ENCODE measurements at regions not wholly inside any gene's neighbourhood (a gene's known extent, or its start where the extent isn't known, plus 50 kb on each side); places are given as distances from the start of the nearest gene placed in this dataset.

DNA sequence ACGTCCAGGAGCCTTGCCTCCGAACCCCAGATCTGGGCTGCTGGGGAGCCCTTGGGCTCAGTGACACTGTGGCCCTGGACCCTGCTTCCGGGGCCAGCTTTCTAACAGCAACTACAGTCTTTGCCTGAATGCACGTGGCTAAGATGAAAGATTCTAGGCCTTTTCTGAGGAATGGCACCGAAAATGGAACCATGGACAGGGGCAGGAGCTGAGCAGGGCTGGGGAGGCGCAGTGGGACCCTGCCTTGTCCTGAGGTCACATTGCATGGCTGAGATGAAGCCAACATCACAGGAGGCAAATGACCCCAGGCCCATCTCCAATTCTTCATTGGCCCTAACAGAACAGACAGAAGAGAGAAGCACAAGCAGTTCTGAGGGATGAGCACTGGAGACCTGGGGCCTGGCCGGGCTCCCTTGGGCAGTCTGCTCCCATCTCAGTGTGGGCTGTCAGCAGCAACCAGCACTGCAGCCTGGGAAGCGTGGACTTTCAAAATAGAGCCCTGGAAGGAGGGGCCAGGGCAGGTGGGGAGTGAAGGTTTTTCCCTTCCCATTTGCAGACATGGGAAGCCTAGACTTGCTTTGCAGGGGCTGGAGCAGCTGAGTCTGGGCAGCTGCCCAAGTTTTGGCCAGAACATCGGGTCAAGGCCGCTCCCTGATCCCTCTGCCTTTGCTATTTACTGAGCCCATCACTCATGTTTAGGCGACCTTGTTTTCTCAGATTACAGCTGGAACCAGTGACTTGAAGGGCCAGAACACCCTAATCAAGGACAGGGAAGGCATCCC, 114.4 kb upstream of the TCERG1L start:
- DNase-seq, result no peak

DNA sequence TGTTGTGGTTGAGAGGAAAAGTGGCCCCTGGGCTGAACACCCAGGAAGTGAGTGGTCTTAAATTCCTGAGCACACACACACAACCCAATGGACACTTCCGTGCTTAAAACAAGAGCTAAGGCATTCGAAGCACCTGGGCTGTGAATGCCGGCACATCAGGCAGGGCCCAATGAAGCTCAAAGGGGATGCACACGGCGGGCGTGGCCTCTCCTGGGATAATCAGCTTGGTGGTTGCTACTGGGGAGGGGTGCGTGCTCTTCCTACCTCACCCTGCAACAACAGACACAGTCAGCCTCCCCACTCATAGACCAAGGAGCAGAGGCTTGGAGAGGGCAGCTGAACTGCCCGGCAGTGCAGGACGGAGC, 115.0 kb upstream of the TCERG1L start:
- DNase-seq, result no peak

DNA sequence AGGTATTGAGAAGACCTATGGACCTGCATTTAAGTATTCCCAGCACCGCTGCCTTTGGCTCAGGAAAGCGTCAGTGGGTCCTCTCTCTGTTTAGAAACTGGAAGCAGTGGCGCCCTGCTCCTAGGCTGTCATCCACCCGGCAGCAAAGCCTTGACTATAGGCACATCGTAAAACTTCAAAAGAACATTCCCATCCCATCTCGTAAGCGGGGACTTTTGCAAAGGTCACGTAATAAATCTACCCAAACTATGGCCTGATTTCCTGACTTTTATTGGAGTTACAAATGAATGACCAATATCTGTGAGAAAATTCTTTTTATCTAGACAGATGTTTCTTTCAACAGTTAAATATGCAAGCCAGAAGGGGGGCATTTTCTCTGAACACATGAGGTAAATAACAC, 115.8 kb upstream of the TCERG1L start:
- DNase-seq, result no peak

DNA sequence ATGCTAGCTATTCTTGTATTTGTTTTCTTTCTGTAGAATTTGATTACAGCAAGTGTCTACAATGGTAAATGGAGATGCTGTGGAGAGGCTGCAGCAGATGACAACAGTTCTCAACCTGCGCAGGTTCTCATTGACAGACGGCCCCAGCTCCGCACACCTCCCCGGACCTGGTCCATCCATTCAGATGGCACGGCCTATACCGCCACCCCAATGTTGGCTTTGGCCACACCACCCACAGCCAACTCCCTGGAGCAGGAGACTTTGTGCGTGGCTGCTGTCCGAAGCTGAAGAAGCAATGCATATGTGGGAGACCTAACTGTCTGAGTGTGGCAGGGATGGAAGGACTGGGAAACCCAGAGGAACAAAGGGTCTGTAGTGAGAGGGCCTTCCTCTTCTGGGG, 116.4 kb upstream of the TCERG1L start:
- no peak for DNase-seq

DNA sequence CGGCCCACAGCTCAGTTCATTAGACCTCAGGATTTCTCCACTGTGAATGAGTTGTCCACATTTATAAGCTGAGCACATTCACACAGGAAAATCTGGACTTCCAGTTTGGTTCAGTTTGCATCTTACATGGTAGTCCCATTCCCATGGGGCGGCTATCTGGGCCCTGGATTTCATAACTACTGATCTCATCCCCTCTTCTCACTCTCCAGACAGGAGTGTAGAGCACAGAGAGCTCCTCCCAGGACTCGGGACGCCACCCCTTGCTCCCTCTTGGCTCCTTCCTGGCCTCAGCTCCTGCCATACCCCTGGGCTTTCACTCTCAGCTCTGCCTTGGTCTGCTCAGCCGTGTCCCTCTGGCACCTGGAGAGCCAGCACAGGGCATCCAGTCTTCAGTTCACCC, 117.6 kb upstream of the TCERG1L start:
- DNase-seq, result no peak

DNA sequence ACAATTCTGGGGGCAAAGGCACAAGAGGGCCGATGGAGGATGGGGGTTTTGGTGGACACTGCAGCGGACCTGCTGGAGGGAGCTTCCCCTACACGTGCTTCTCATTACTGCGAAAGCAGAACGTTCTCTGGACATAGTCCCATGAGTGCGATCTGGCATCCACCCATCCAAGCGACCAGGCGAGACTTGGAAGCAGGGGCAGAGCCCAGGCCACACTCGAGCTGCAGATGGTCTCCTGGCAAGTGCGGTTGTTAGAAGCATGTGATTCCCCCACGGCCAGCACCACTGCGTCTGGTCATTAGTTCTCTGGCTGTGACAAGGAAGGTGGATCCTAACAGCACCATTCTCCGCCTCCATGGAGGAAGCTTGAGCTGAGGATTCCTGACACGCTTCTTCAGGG, 118.4 kb upstream of the TCERG1L start:
- no peak for DNase-seq

DNA sequence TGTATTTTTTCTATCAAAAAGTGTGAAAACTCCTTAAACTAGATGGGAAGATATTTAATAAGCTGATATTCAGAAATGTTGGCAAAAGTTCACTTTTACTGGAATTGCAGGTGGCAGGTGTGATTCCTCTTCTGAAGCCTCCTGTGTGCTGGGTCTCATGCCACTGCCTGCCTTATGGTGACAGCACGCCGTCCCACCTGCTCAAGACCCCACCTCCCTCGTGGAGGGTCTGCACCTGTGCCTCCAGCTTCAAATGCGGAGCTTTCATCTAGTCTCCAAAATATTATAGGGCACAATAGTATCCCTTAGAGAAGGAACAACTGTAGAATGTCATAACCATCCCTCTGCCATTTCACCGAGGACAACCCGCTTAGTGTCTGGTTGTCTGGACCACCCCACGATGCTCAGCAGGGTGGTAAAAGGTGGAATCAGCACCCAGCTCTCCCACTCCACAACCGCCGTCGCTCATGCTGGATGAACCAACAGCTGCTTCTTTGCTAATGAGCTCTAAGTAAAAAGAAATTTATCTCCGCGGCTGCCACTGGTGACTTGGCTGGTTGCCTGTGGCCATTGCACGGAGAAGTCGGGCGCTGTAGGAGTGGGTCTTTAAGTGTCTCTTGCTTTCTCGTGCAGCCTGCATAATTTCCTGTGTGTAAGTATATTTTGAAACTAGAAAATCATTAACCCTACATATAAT, 119.3 kb upstream of the TCERG1L start:
- DNase-seq, result no peak

DNA sequence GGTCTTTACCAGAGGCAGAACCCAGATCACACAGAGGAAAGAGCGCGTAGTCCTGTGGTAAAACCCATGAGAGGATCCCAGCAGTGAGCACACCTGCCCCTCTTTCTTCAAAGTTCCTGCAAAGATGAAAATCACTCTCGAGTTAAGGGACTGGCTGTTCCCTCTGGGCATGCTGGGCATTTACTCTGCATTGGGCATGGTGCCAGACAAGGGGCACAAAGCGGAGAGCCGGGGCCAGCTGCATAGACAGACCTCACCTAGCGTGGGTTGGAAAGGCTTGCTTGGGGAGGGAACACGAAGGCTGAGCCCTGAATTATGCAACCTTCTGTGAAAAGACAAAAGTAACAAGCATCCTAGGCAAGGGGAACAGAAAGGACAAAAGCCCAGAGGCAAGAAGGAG, 120.0 kb upstream of the TCERG1L start:
- no peak for DNase-seq

DNA sequence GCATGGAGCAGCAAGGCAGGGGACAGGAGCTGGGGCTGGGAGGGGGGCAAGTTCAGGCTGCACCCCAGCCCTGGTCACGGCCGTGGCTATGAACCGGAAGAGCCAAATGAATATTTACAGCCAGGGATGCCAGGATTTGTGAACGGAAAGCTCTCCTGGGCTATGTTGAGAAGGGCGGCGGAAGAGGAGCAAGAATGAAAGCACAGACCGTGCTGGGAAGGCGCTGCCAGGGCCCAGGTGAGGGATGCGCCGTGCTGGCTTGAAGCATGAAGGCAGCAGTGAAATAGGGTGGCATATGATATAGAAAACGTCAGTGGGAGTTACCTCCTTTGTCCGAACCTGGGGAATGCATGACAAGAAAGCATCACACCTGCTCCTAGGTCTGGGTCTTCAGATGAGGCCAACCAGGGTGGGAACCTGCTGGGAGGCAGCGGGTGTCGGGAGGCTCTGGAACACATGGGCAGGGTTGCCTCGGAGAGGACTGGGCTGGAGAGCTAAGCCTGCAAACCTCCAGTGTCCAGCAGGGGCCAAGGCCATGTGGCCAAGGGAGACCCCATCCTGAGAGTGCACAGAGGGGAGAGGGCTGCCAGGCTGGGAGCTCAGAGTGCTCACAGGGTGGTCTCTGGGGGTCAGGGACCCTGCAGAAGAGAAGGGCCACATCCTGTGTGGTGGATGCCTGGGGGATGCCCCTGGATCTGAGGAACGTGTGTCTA, 120.6 kb upstream of the TCERG1L start:
- no peak for DNase-seq

DNA sequence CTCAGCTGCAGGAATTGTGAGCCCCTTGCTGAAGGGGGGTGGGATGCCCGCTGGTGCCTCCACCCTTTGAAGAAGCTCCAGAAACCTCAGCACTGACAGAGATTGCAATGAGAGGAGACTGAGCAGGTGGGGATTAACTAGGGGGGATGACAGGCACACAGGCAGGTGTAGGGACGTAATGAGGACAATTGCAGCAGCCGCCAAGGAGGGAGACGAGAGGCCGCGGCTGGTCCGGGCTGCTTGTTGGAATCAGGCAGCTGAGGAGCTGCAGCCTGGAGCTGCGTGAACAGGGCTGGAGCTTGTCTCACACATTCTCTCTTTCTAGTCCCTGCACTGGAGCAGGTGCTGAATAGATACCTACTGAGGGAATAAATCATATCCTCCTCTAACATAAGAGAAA, 122.0 kb upstream of the TCERG1L start:
- no peak for DNase-seq

DNA sequence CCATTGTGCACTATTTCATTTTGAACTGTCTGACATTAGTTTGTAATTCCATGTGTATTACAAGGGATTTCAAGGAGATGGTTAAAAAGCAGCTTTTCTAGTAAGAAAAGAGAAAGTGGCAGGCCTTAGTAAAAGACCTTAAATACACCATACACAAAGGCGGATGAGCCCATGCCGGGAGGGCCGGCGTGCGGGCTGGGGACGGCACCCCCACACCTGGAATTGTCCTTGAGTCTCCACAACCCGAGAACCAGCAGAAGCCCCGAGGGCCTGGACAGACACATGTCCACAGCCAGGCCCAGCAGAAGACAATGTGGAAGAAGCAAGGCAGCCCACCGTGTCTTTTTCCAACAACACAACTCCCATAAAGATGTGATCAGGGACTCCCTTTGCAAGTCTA, 123.7 kb upstream of the TCERG1L start:
- no peak for DNase-seq

DNA sequence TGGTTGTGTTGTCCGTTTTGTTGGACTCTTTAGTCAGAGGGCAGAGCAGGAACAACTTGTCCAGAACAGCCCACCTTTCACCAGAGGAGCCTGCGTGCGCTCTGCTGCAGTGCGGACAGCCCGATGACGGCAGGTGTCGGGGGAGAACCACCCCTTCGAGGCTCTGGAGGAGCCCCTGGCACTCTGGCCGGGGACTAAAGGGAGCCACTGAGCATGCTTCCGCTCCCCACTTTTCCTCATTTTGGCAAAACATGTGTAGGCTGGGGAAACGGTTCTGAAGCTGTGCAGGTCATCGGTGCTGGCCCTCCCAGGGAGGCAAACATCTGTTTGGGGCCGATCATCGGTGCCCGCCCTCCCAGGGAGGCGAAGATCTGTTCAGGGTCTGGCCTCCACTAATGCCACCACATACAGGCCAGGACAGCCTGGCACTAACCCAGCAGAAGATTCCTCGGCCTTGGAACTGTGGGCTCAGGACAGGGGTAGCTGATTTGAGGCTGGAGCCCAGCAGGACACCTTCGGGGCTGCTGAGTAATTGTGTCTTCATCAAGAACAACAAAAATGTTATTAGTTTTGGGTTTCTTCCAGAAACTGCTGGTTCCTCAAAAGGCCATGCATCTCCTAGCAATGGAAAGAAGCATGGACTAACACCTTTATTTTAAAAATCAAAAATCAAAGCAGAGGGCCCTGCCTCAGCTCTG, 124.4 kb upstream of the TCERG1L start:
- DNase-seq, result no peak

DNA sequence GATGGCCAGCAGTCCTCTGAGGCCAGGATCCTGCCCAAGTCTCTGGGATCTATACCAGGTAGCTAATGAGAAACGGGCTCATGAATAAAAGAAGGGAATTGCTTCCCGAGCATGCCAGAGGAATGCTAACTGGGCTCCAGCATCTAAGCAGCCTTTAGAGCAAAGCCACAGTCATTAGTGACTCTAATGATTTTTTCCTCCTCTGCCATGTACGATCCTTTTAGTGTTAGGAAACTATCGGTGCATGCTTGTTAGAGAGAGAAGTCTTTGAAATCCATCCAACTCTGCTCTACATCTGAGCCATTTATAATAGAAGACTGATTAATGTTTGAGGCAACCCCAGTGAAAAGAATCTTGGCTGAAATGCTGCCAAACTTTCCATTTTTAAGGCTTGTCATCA, 124.9 kb upstream of the TCERG1L start:
- no peak for DNase-seq

DNA sequence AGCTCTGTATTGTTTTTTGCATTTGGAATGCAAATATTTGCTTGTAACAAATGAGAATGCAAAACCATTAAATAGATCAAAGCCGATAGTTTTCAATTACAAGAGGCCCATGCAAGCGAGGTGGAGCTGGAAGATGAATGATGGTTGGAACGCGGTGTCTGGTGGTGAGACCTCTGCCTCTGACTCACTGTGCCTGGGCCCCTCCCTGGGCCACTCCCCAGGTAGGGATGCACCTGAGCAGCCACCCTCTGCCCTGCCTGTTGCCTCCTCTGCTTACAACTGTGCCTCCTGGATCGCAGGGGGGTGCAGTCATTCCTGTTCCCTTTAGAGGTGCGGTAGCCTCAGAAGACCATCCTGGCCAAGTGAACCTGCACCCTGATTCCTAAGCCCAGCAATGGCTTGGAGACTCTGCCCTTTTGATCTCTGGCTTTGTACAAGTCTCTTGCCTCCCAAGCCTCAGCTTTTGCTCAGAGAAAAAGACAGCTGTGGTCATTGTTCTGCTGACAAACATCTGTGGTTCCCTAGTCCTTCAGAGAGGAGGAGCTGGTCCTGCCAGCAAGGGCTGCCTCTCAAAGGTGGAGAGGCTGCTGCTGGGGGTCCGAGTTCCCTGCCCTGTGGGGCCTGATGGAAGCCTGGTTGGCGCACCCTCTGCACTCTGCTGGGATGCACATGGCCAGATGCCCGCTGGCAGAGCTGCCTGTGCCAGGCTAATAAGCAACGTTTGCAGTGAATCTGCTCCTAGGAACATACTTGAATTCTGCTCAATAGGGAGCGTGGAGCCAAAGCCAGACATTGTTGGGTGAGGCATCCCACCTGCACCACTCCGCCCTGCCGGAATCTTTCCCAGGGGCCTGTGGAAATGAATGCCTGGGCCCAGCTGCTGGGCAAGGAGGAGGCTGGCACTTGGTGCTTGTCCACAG, 126.3 kb upstream of the TCERG1L start:
- DNase-seq, result no peak

DNA sequence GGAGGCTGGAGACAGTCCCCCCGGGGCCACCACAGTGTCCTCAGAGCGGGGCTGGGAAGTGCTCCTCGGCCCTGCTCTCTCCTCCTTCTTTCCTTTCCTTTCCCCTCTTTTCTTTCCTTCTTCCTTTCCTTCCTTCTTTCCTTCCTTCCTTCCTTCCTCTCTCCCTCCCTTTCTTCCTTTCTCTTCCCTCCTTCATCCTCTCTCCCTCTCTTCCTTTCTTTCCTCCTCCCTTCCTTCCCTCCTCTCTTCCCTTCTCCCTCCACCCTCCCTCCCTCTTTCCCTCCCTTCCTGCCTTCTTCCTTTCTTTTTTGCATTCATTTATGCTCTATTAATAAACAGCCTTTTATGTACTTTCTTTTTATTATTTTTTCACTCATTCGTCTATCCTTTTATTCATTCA, 127.1 kb upstream of the TCERG1L start:
- DNase-seq, result no peak

DNA sequence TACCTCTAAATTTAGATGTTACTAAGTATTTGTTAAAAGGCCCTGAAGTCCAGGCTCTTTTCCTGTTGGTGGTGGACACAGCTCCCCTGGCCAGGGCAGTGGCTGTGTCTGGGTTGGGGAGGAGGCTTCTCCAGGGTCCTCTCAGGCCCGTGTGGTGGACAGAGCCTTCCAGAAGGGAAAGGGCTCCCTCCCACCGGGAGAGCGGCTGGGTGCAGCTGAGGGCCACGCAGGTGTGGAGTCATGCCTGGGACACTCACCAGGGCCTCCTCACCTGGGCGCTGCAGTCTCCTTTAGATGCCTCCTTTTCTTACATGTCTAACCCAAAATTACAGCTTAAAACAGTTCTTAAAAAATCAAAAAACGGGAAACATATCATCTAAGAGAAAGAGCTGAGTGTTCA, 128.2 kb upstream of the TCERG1L start:
- no peak for DNase-seq

DNA sequence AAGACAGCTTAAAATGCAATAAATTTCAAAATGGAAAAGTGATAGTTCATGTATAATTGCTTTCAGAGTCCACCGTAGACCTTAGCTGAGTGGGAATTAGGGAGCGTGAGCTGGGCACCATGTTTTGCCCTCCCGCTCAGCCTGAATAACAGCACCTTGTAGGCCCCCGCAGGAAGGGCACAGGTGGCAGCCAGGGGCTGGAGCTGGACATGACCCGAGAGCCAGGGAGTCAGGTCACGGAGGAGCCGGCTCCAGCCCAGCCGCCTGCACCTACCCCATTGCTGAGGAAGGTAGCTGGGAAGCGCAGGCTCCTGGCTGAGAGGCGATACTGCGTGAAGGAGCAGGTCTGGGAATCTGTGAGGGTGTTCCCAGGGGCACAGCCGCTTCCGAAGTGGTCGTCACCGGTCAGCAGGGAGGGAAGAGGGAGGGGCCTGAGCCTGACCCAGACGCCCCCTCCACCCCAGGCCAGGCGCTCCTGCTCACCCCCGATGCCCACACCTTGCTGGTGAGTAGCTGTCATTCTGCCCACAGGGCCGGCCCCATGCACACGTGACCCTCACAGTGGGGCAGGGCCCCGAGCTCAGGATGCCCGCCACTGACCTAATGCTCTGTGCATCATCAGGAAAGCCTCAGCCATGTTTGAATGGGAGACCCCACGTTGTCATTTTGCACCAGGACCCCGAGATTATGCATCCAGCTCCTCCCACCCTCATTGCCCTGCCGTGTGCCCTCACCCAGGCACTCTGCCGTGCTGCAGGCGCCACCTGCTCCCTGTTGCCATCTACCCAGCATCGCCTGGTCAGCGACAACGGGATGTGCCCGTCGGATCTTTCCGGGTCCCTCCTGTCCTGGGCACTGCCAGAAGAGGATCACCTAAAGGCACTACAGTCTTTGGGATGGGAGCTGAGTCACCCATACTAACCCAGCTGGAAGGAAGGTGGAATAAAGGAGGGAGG, 129.2 kb upstream of the TCERG1L start:
- DNase-seq, result no peak

DNA sequence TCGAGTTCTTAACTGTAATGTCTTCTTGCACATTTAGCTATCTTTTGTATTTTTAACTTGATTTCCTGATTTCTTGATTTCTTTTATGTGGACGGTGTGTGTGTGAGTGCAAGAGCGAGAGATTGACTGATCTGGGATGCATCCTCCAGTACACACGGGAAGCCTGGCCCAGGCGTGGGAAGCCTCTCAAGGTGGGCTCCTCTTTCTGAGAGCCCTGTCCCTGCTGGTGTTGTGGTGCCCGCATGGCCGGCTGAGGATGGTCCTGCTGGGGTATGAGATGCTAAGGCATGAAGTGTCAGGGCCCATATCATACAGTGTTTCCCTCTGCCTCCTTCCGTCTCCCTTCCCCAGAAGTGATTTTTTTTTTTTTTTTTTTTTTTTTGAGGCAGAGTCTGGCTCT, 130.8 kb upstream of the TCERG1L start:
- DNase-seq, result no peak

DNA sequence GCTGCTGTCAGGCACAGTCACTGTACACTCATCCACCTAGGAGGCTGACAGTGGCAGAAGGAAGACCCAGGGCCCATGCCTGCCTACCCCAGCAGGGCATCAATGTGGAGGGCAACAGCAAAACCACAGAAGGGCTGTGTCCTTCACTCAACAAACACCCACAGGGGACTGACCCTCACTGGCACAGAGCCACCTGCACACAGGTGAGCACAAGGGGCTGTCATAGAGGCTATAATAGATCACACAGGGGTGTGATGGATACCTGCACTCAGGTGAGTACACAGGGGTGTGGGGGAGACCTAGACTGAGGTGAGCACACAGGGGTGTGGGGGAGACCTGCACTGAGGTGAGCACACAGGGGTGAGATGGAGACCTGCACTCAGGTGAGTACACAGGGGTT, 132.8 kb upstream of the TCERG1L start:
- DNase-seq, result no peak

DNA sequence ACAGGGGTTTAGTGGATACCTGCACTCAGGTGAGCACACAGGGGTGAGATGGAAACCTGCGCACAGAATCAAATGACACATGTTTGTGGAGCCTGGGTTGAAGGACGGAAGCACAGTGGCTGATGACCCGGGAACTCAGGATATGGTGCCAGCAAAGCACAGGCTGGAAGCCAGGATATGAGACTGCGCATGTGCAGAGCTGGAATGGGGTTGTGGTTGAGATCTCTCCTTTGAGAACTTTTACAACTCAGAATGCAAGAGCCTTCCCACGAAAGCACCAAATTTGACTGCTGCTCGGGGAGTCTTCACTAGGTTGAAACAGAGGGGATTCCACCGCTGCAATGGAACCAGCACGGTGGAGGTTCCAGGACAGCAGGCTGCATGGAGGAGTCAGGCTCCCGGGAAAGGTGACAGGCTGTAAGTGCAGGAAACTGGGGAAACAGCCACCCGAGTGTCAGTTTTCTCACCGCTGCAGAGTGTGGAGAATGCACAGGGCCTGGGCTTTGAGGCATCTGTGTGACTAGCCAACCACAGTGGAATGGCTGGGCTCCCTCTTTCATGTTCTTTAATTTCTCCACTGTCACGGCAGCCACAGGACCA, 133.4 kb upstream of the TCERG1L start:
- DNase-seq, result no peak

DNA sequence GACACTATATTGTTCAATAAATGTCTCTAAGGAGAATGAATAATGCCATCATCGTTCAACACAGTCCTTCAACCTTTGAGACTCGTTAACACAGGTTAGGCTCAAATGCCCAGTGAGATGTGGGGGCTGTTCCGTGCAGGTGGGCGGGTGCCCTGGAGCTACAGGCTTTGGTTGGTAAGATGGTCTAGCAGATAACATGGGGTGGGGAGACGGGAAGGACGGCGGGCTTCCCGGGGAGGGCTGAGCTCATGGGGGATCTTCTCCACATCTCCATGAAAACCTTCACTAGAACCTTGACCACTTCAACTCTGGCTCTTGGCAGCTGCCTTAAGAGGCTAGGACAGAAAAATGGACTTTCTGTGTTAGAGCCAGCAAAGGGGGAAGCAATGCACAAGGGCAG, 134.1 kb upstream of the TCERG1L start:
- DNase-seq, result no peak
